K562 (cell line): ENCODE measurements at regions not wholly inside any gene's neighbourhood (a gene's known extent, or its start where the extent isn't known, plus 50 kb on each side); places are given as distances from the start of the nearest gene placed in this dataset.

Source experiments
- GTF2A2 ChIP-seq: IDR thresholded peaks from 2 replicates; pipeline ENCODE4 v1.6.1; 2016; ENCODE audit warnings: mild to moderate bottlenecking, missing genetic modification characterization, missing compliant biosample characterization
- HMG20B ChIP-seq: fragments of 250-450 bp; sonication (Bioruptor Pico); IDR thresholded peaks from 2 replicates; pipeline ENCODE4 v1.5.0; 2021; ENCODE audit warnings: mild to moderate bottlenecking
- ILK ChIP-seq: fragments of 450-650 bp; IDR thresholded peaks from 2 replicates; pipeline ENCODE4 v1.6.1; 2016; ENCODE audit warnings: missing genetic modification characterization, low read depth, mild to moderate bottlenecking, missing compliant biosample characterization, moderate library complexity, borderline replicate concordance
- POLR2G ChIP-seq: fragments of 200-400 bp; formaldehyde crosslinking; IDR thresholded peaks from 2 replicates; pipeline ENCODE4 v1.6.1; 2017; ENCODE audit warnings: low read depth, mild to moderate bottlenecking, antibody characterized with exemption, low read length, moderate library complexity
- ZC3H4 ChIP-seq: sonication (generic); formaldehyde crosslinking; IDR thresholded peaks from 2 replicates; pipeline ENCODE4 v1.9.0; 2021; ENCODE audit warnings: missing genetic modification reagents, borderline replicate concordance
- ZNF785 ChIP-seq: fragments of 250-450 bp; sonication (Bioruptor Pico); IDR thresholded peaks from 2 replicates; pipeline ENCODE4 v1.4.0; 2020; ENCODE audit warnings: mild to moderate bottlenecking
- TF ChIP-seq, protein P1 (sequence below): sonication (generic); formaldehyde crosslinking; IDR thresholded peaks from 2 replicates; pipeline ENCODE4 v1.8.0; 2023; ENCODE audit warnings: missing genetic modification reagents, mild to moderate bottlenecking, borderline replicate concordance
- TF ChIP-seq, protein P2 (sequence below), 2 experiments: fragments of 450-650 bp; formaldehyde crosslinking in 1 of 2; IDR thresholded peaks; 2 replicates each; pipeline versions ENCODE4 v1.4.0 to v1.6.1; 2014 to 2020; ENCODE audit warnings: mild to moderate bottlenecking in 2 of 2, borderline replicate concordance in 1 of 2, low read depth in 1 of 2
- TF ChIP-seq, protein P3 (sequence below): sonication (generic); formaldehyde crosslinking; IDR thresholded peaks from 2 replicates; pipeline ENCODE4 v1.8.0; 2022; ENCODE audit warnings: missing genetic modification reagents, mild to moderate bottlenecking, borderline replicate concordance
- TF ChIP-seq, protein P4 (sequence below): fragments of 250-450 bp; sonication (Bioruptor Pico); IDR thresholded peaks from 2 replicates; pipeline ENCODE4 v1.8.0; 2022; ENCODE audit warnings: moderate library complexity, mild to moderate bottlenecking, inconsistent platforms

DNA sequence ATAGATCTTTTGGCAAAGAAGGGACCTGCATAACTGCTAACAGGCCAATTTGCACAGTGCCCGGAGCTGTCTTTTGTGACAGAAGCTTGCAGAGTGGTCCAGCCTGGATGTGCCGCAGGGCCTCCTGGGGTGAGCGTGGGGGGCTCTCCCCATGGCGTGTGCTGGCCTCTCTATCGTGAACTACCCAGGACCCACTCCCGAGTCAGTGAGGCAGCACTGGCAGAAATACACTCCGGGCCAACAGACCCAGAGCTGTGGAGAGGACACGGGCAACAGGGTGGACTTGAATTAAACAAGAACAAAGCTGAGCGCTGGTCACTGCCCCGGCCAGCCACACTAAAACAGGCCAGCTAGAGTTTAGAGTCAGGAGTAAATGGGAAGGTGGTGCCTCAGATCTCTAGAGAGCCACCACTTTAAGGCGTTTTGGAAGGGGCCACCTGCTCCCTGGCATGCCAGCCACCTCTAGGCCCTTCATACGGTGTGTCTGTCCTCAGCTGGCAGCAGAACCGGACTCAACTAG, 152.1 kb downstream of the KLF13 start (continued):
- TF ChIP-seq HMG20B (CRISPR knock-in tag) (no peak), ILK (tag) (no peak), POLR2G (no peak), GTF2A2 (tag) (no peak), ZNF785 (CRISPR knock-in tag) (no peak), ZC3H4 (no peak)
- TF ChIP-seq, protein P1, sequence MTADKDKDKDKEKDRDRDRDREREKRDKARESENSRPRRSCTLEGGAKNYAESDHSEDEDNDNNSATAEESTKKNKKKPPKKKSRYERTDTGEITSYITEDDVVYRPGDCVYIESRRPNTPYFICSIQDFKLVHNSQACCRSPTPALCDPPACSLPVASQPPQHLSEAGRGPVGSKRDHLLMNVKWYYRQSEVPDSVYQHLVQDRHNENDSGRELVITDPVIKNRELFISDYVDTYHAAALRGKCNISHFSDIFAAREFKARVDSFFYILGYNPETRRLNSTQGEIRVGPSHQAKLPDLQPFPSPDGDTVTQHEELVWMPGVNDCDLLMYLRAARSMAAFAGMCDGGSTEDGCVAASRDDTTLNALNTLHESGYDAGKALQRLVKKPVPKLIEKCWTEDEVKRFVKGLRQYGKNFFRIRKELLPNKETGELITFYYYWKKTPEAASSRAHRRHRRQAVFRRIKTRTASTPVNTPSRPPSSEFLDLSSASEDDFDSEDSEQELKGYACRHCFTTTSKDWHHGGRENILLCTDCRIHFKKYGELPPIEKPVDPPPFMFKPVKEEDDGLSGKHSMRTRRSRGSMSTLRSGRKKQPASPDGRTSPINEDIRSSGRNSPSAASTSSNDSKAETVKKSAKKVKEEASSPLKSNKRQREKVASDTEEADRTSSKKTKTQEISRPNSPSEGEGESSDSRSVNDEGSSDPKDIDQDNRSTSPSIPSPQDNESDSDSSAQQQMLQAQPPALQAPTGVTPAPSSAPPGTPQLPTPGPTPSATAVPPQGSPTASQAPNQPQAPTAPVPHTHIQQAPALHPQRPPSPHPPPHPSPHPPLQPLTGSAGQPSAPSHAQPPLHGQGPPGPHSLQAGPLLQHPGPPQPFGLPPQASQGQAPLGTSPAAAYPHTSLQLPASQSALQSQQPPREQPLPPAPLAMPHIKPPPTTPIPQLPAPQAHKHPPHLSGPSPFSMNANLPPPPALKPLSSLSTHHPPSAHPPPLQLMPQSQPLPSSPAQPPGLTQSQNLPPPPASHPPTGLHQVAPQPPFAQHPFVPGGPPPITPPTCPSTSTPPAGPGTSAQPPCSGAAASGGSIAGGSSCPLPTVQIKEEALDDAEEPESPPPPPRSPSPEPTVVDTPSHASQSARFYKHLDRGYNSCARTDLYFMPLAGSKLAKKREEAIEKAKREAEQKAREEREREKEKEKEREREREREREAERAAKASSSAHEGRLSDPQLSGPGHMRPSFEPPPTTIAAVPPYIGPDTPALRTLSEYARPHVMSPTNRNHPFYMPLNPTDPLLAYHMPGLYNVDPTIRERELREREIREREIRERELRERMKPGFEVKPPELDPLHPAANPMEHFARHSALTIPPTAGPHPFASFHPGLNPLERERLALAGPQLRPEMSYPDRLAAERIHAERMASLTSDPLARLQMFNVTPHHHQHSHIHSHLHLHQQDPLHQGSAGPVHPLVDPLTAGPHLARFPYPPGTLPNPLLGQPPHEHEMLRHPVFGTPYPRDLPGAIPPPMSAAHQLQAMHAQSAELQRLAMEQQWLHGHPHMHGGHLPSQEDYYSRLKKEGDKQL = no peak
- TF ChIP-seq, protein P2, sequence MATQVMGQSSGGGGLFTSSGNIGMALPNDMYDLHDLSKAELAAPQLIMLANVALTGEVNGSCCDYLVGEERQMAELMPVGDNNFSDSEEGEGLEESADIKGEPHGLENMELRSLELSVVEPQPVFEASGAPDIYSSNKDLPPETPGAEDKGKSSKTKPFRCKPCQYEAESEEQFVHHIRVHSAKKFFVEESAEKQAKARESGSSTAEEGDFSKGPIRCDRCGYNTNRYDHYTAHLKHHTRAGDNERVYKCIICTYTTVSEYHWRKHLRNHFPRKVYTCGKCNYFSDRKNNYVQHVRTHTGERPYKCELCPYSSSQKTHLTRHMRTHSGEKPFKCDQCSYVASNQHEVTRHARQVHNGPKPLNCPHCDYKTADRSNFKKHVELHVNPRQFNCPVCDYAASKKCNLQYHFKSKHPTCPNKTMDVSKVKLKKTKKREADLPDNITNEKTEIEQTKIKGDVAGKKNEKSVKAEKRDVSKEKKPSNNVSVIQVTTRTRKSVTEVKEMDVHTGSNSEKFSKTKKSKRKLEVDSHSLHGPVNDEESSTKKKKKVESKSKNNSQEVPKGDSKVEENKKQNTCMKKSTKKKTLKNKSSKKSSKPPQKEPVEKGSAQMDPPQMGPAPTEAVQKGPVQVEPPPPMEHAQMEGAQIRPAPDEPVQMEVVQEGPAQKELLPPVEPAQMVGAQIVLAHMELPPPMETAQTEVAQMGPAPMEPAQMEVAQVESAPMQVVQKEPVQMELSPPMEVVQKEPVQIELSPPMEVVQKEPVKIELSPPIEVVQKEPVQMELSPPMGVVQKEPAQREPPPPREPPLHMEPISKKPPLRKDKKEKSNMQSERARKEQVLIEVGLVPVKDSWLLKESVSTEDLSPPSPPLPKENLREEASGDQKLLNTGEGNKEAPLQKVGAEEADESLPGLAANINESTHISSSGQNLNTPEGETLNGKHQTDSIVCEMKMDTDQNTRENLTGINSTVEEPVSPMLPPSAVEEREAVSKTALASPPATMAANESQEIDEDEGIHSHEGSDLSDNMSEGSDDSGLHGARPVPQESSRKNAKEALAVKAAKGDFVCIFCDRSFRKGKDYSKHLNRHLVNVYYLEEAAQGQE (IDR thresholded peaks at IDR 0.05; ENCODE audit: borderline replicate concordance) = no peak
- TF ChIP-seq, protein P2 (CRISPR knock-in tag; IDR thresholded peaks at IDR 0.05; ENCODE audit: low read depth) = no peak
- TF ChIP-seq, protein P3, sequence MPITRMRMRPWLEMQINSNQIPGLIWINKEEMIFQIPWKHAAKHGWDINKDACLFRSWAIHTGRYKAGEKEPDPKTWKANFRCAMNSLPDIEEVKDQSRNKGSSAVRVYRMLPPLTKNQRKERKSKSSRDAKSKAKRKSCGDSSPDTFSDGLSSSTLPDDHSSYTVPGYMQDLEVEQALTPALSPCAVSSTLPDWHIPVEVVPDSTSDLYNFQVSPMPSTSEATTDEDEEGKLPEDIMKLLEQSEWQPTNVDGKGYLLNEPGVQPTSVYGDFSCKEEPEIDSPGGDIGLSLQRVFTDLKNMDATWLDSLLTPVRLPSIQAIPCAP = no peak
- TF ChIP-seq, protein P4, sequence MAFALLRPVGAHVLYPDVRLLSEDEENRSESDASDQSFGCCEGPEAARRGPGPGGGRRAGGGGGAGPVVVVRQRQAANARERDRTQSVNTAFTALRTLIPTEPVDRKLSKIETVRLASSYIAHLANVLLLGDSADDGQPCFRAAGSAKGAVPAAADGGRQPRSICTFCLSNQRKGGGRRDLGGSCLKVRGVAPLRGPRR = no peak
- TF ChIP-seq, all 486 proteins: peak for 0
